Spleen (tissue), 11 donors: ENCODE measurements at regions not wholly inside any gene's neighbourhood (a gene's known extent, or its start where the extent isn't known, plus 50 kb on each side); places are given as distances from the start of the nearest gene placed in this dataset.
A peak's percentile ranks its signal among the peaks of the same experiment; 100 is the strongest.

Experiments used
- DNase-seq: peaks from one replicate; pipeline ENCODE4 v3.0.0-alpha.2; 2020
- H3K27ac ChIP-seq, 8 donors: fragments of 200-600 bp; sonication (generic) in 7 of 8; 1 replicate in 4 of 8; 2 replicates in 4 of 8; pipeline versions ENCODE4 v1.5.0 to v1.8.0; 2016 to 2021; ENCODE audit warnings: inconsistent platforms in 4 of 8, mild to moderate bottlenecking in 4 of 8, moderate library complexity in 1 of 8
- H3K27me3 ChIP-seq, 7 donors: fragments of 200-600 bp; sonication (generic) in 6 of 7; replicated peaks in 1 of 7; 1 replicate in 4 of 7; 2 replicates in 3 of 7; pipeline versions ENCODE4 v1.5.0 to v1.8.0; 2016 to 2021; ENCODE audit warnings: inconsistent platforms in 3 of 7, mild to moderate bottlenecking in 1 of 7
- H3K36me3 ChIP-seq, 6 donors: fragments of 200-600 bp; sonication (generic) in 5 of 6; 1 replicate in 4 of 6; 2 replicates in 2 of 6; pipeline versions ENCODE4 v1.5.0 to v1.8.0; 2016 to 2021; ENCODE audit warnings: inconsistent platforms in 2 of 6
- H3K4me1 ChIP-seq, 6 donors: fragments of 200-600 bp; sonication (generic) in 5 of 6; 1 replicate in 3 of 6; 2 replicates in 3 of 6; pipeline versions ENCODE4 v1.5.0 to v1.8.0; 2016 to 2021; ENCODE audit warnings: inconsistent platforms in 3 of 6
- H3K4me3 ChIP-seq, 8 donors: fragments of 200-600 bp; sonication (generic) in 7 of 8; 1 replicate in 4 of 8; 2 replicates in 4 of 8; pipeline versions ENCODE4 v1.5.0 to v1.8.0; 2016 to 2021; ENCODE audit warnings: inconsistent platforms in 4 of 8, mild to moderate bottlenecking in 4 of 8, moderate library complexity in 2 of 8
- H3K9me3 ChIP-seq, 8 donors: fragments of 200-600 bp; sonication (generic) in 7 of 8; 1 replicate in 4 of 8; 2 replicates in 4 of 8; pipeline versions ENCODE4 v1.5.0 to v1.8.0; 2016 to 2021; ENCODE audit warnings: inconsistent platforms in 4 of 8
- CTCF ChIP-seq, 11 experiments: fragments of 200-600 bp in 7 of 11; fragments of 450-650 bp in 4 of 11; sonication (generic) in 4 of 11; IDR thresholded peaks in 8 of 11; conservative IDR thresholded peaks in 3 of 11; 1 replicate in 7 of 11; 2 replicates in 4 of 11; pipeline versions ENCODE4 v1.4.0 to v1.8.0; 2016 to 2021; ENCODE audit warnings: antibody characterized with exemption in 11 of 11, inconsistent platforms in 4 of 11, mild to moderate bottlenecking in 1 of 11
- POLR2A ChIP-seq, 3 donors: fragments of 450-650 bp; IDR thresholded peaks; one replicate each; pipeline ENCODE4 v1.5.1; 2017; ENCODE audit warnings: antibody characterized with exemption in 3 of 3, mild to moderate bottlenecking in 1 of 3
- POLR2AphosphoS5 ChIP-seq, 3 donors: sonication (generic); formaldehyde crosslinking; IDR thresholded peaks; one replicate each; pipeline ENCODE4 v1.5.1; 2017; ENCODE audit warnings: antibody characterized with exemption in 3 of 3
- WGBS, 5 donors: extraction: QIAGEN DNeasy Blood & Tissue Kit in 3 of 5; methylation state at CpG; one replicate each; pipeline versions ENCODE4 v1.1.5 to v1.1.7; 2013 to 2018; 5-methylcytosine and 5-hydroxymethylcytosine counted together
- intact Hi-C: fragments of 100-400 bp; cut with DNase I; formaldehyde crosslinking; loops from one replicate; pipeline ENCODE4 v1.15.0; 2023; ENCODE audit warnings: low total_unique reads
- donor health status: healthy with polysubstance abuse.
- donor health status: DM: no; HTN: no; CAD: no; lungs with moderate emphysema.
- donor health status: DM: no; HTN: no; CAD: no.
- donor health status: Bipolar disorder and iron deficiency.
- donor health status: healthy.
- donor health status: DM: no; HTN: no; CAD: no.
- donor health status: DM: yes; HTN: yes; CAD: no.

- H3K4me3 ChIP-seq: no peak overlapping the region
- H3K27ac ChIP-seq: no peak overlapping the region
- no peaks in the 10 kb centered on the region for H3K36me3 ChIP-seq
- peak; percentile 65 for DNase-seq
- peaks cover 0 to 26% (median 2%) of the 10 kb centered on the region in 8 donors for H3K9me3 ChIP-seq
- WGBS, 5 donors: 69 to 91% (median 73%) methylated on average over 5 to 7 of the region's 7 CpGs
- no peaks in the 10 kb centered on the region for H3K4me1 ChIP-seq
- H3K27me3 ChIP-seq: no peaks in the 10 kb centered on the region
- intact Hi-C loops: no loop called here
- TF ChIP-seq CTCF (IDR thresholded peaks at IDR 0.05 in 8 of 11, conservative IDR thresholded peaks at IDR 0.05 in 3 of 11) (no peak), POLR2AphosphoS5 (IDR thresholded peaks at IDR 0.05) (no peak)
These were observed 137.3 kb upstream of the CNTN3 start for GRCh38 chr3:74751775-74752174.

- Histone ChIP-seq H3K4me1 (no peaks in the 10 kb centered on the region), H3K27me3 (no peaks in the 10 kb centered on the region), H3K36me3 (no peaks in the 10 kb centered on the region), H3K9me3 (peaks cover 0 to 25% (median 0%) of the 10 kb centered on the region in 8 donors), H3K27ac (no peak overlapping the region), H3K4me3 (no peak overlapping the region)
- no peak for TF ChIP-seq CTCF (IDR thresholded peaks at IDR 0.05 in 8 of 11, conservative IDR thresholded peaks at IDR 0.05 in 3 of 11)
- no peak for TF ChIP-seq POLR2A (IDR thresholded peaks at IDR 0.05)
- TF ChIP-seq POLR2AphosphoS5 (IDR thresholded peaks at IDR 0.05): no peak
- intact Hi-C loops: no loop called here
- 83 to 92% (median 86%) methylated on average over 4 of the region's 4 CpGs for WGBS, 5 donors
- DNase-seq: no peak
These were observed 136.4 kb upstream of the CNTN3 start for GRCh38 chr3:74750901-74751300.

GRCh38 chr3:74739242-74739641 is 124.8 kb upstream of the CNTN3 start:
- WGBS, 5 donors: 82 to 90% (median 87%) methylated on average over 3 of the region's 3 CpGs
- no peaks in the 10 kb centered on the region for H3K36me3 ChIP-seq
- no peak for DNase-seq
- H3K27me3 ChIP-seq: no peaks in the 10 kb centered on the region
- TF ChIP-seq CTCF (IDR thresholded peaks at IDR 0.05 in 8 of 11, conservative IDR thresholded peaks at IDR 0.05 in 3 of 11): no peak
- no peak for TF ChIP-seq POLR2AphosphoS5 (IDR thresholded peaks at IDR 0.05)
- no peak for TF ChIP-seq POLR2A (IDR thresholded peaks at IDR 0.05)
- intact Hi-C loops: no loop called here
- no peak overlapping the region for H3K4me3 ChIP-seq
- H3K9me3 ChIP-seq: peaks cover 0 to 15% (median 0%) of the 10 kb centered on the region in 8 donors
- H3K27ac ChIP-seq: no peak overlapping the region
- H3K4me1 ChIP-seq: no peaks in the 10 kb centered on the region

- TF ChIP-seq POLR2AphosphoS5 (IDR thresholded peaks at IDR 0.05) (no peak), CTCF (IDR thresholded peaks at IDR 0.05 in 8 of 11, conservative IDR thresholded peaks at IDR 0.05 in 3 of 11) (no peak), POLR2A (IDR thresholded peaks at IDR 0.05) (no peak)
These were observed 107.8 kb upstream of the CNTN3 start for GRCh38 chr3:74722211-74722610.

More at GRCh38 chr3:74722211-74722610, 107.8 kb upstream of the CNTN3 start:
- H3K9me3 ChIP-seq: peaks cover 0 to 15% (median 3%) of the 10 kb centered on the region in 8 donors
- H3K4me1 ChIP-seq: no peaks in the 10 kb centered on the region
- intact Hi-C loops: no loop called here
- no peak overlapping the region for H3K4me3 ChIP-seq
- no peaks in the 10 kb centered on the region for H3K36me3 ChIP-seq
- H3K27ac ChIP-seq: no peak overlapping the region
- H3K27me3 ChIP-seq: no peaks in the 10 kb centered on the region
- no peak for DNase-seq
